Kidney (tissue), 13 donors: ENCODE measurements at regions not wholly inside any gene's neighbourhood (a gene's known extent, or its start where the extent isn't known, plus 50 kb on each side); places are given as distances from the start of the nearest gene placed in this dataset.

Source experiments
- DNase-seq, 5 donors: peaks; one replicate each; pipeline ENCODE4 v3.0.0-alpha.2; 2013 to 2020
- FAIRE-seq: peaks from 2 replicates; lab custom pipeline; 2012; peaks lifted over from hg19 to GRCh38; lab: Jason Lieb, UNC
- H3K27ac ChIP-seq, 2 donors: one replicate each; pipeline ENCODE4 v1.7.0; 2013; ENCODE audit warnings: low read depth in 2 of 2, low read length in 2 of 2, inconsistent platforms in 1 of 2
- H3K27me3 ChIP-seq: one replicate; pipeline ENCODE4 v1.7.1; 2013; ENCODE audit warnings: low read length, inconsistent platforms; ENCODE audit not compliant: control insufficient read depth, insufficient read depth
- H3K36me3 ChIP-seq, 3 donors: one replicate each; pipeline versions ENCODE4 v1.7.0 to v1.7.1; 2013; ENCODE audit warnings: low read length in 3 of 3, control low read depth in 1 of 3, inconsistent platforms in 1 of 3; ENCODE audit not compliant: insufficient read depth in 3 of 3, control insufficient read depth in 2 of 3
- H3K4me1 ChIP-seq, 3 donors: one replicate each; pipeline versions ENCODE4 v1.7.0 to v1.7.1; 2013; ENCODE audit warnings: low read length in 3 of 3, inconsistent platforms in 1 of 3, low read depth in 1 of 3; ENCODE audit not compliant: control insufficient read depth in 2 of 3, insufficient read depth in 2 of 3
- H3K4me3 ChIP-seq, 3 donors: one replicate each; pipeline versions ENCODE4 v1.7.0 to v1.8.1; 2013; ENCODE audit warnings: low read length in 3 of 3, control low read depth in 1 of 3, inconsistent platforms in 1 of 3
- H3K9ac ChIP-seq, 3 donors: one replicate each; pipeline versions ENCODE4 v1.7.0 to v1.7.1; 2013; ENCODE audit warnings: low read length in 3 of 3, control low read depth in 1 of 3, inconsistent platforms in 1 of 3
- H3K9me3 ChIP-seq, 3 donors: one replicate each; pipeline versions ENCODE4 v1.7.0 to v1.7.1; 2013; ENCODE audit warnings: low read length in 3 of 3, control low read depth in 1 of 3, inconsistent platforms in 1 of 3; ENCODE audit not compliant: control insufficient read depth in 2 of 3, insufficient read depth in 1 of 3
- CTCF ChIP-seq: IDR thresholded peaks from 3 replicates; pipeline ENCODE4 v1.5.1; 2012; ENCODE audit warnings: mild to moderate bottlenecking, moderate library complexity, borderline replicate concordance; ENCODE audit not compliant: insufficient read depth; ENCODE audit errors: extremely low read depth
- intact Hi-C: fragments of 100-400 bp; cut with DNase I; formaldehyde crosslinking; loops from one replicate; pipeline ENCODE4 v1.11.1; 2022
- donor health status: control.
- donor health status: control.
- donor health status: control.
- donor health status: control.
- donor health status: control.
- donor health status: DM: yes; HTN: yes; CAD: no.
- donor health status: Normal renal cell carcinoma (clear cell type).

- no peak for FAIRE-seq
- Histone ChIP-seq H3K4me3 (peak overlapping the region in 1 of 3 donors; percentile 9), H3K4me1 (peaks cover 0 to 11% (median 4%) of the 10 kb centered on the region in 3 donors), H3K36me3 (no peaks in the 10 kb centered on the region), H3K27me3 (no peaks in the 10 kb centered on the region), H3K9me3 (no peaks in the 10 kb centered on the region), H3K9ac (no peak overlapping the region), H3K27ac (no peak overlapping the region)
- no peak for TF ChIP-seq CTCF
- no peak for DNase-seq
- intact Hi-C loops: no loop called here
Observed at GRCh38 chr6:7041511-7042026, 66.2 kb upstream of the RREB1 start.

DNA sequence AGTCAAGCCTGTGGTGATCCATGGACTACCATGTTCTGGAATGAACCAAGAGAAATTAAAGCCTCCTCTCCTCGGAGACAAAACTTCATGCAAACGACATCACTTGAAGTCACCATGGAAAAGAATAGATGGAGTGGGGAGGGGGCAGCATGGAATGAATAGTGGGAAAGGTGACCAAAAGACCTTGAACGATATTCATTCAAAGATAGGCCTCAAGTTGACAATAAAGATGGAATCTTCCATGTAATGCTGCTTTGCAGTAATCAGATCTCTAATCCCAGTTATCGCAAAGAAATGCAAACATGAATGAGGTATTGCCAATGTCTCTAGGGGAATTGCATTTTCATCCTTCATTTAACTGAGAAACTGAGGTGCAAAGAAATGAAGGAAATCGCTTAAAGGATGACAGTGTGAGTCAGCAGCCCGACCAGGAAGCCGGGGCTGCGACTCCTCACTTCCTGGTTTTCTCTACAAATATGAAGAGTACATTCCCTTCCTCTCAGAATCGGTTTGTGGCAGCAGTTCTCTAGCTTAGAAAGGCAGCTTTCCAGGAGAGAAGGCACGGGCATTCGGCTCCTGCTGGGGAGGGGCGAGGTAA, 65.6 kb upstream of the RREB1 start:
- no peaks in the 10 kb centered on the region for H3K36me3 ChIP-seq
- no peaks in the 10 kb centered on the region for H3K9me3 ChIP-seq
- no peak overlapping the region for H3K9ac ChIP-seq
- H3K27ac ChIP-seq: peak overlapping the region; percentile 7 to 52
- no peak for TF ChIP-seq CTCF
- intact Hi-C loops: no loop called here
- peak overlapping the region in 2 of 3 donors; percentile 9 to 30 for H3K4me3 ChIP-seq
- H3K27me3 ChIP-seq: no peaks in the 10 kb centered on the region
- DNase-seq (no peak), FAIRE-seq (no peak)
- peaks cover 0 to 11% (median 4%) of the 10 kb centered on the region in 3 donors for H3K4me1 ChIP-seq

- Histone ChIP-seq H3K4me3 (peak overlapping the region in 1 of 3 donors; percentile 30), H3K36me3 (no peaks in the 10 kb centered on the region), H3K9ac (no peak overlapping the region), H3K4me1 (peaks cover 0 to 11% (median 4%) of the 10 kb centered on the region in 3 donors), H3K9me3 (no peaks in the 10 kb centered on the region), H3K27me3 (no peaks in the 10 kb centered on the region), H3K27ac (peak overlapping the region; percentile 7 to 52)
- intact Hi-C loops: no loop called here
- FAIRE-seq (no peak), DNase-seq (peak in 3 of 5 donors; percentile 24 to 63 (median 55))
- TF ChIP-seq CTCF: no peak
Observed at GRCh38 chr6:7042654-7043545, 64.9 kb upstream of the RREB1 start.
